ENCODE measurements at regions not wholly inside any gene's neighbourhood (a gene's known extent, or its start where the extent isn't known, plus 50 kb on each side); places are given as distances from the start of the nearest gene placed in this dataset.

DNA sequence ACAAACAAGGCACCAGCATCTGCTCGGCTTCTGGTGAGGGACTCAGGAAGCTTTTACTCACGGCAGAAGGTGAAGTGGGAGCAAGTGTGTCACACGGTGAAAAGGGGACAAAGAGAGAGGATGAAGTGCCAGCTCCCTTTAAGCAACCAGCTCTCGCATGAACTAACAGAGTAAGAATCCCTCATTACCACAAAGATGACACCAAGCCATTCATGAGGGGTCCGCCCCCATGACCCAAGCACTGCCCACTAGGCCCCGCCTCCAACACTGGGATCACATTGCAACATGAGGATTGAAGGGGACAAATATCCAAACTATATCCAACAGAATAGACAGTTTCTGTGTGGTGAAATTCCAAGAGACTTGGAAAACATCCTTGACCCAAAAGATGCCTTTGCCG is 198.2 kb upstream of the POU2AF2 start:
- Mint-ChIP-seq H3K27me3 (ENCODE audit: low read depth) (no peaks in the 10 kb centered on the region), H3K4me1 (ENCODE audit: low read depth) (no peaks in the 10 kb centered on the region), H3K36me3 (ENCODE audit: low read depth) (no peaks in the 10 kb centered on the region), H3K27ac (no peak overlapping the region), H3K9me3 (ENCODE audit: insufficient read depth) (no peaks in the 10 kb centered on the region), H3K4me3 (no peak overlapping the region)
- POLR2A ChIA-PET, result no interaction called here
- CTCF ChIA-PET, result no interaction called here
- ATAC-seq, result no peak
- DNase-seq, result no peak

DNA sequence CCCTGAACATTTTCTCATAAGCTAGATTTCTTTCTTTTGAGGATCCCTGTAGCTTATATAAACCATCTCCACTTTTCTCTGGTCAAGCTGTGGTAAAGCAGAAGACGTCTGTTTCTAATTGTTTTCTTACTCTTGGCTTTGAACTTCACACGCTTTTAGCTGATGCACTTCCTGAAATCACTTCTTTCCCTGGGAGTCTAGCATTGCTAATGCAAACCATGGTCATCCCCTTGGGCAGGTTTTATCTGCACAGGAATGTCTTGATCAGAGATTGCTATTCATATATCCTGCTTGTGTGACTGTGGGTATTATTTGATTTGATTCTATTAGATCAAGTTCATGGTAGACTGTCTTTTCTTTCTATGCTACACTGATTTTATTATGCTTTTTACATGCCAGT is 199.2 kb upstream of the POU2AF2 start:
- no peaks in the 10 kb centered on the region for H3K9me3 Mint-ChIP-seq (ENCODE audit: insufficient read depth)
- ATAC-seq (no peak), DNase-seq (no peak)
- H3K36me3 Mint-ChIP-seq (ENCODE audit: low read depth), result no peaks in the 10 kb centered on the region
- POLR2A ChIA-PET, result no interaction called here
- CTCF ChIA-PET, result interaction anchor here (0.7 kb wide), 1 partner anchor 15 kb away, joined by 3 read pairs; no protein-coding TSS in a partner anchor
- no peaks in the 10 kb centered on the region for H3K4me1 Mint-ChIP-seq (ENCODE audit: low read depth)
- no peak overlapping the region for H3K27ac Mint-ChIP-seq
- H3K27me3 Mint-ChIP-seq (ENCODE audit: low read depth), result no peaks in the 10 kb centered on the region
- H3K4me3 Mint-ChIP-seq, result no peak overlapping the region

- ATAC-seq (no peak), DNase-seq (no peak)
- Mint-ChIP-seq H3K27me3 (ENCODE audit: low read depth) (no peaks in the 10 kb centered on the region), H3K36me3 (ENCODE audit: low read depth) (no peaks in the 10 kb centered on the region), H3K4me3 (no peak overlapping the region), H3K4me1 (ENCODE audit: low read depth) (no peaks in the 10 kb centered on the region), H3K27ac (no peak overlapping the region), H3K9me3 (ENCODE audit: insufficient read depth) (no peaks in the 10 kb centered on the region)
- ChIA-PET POLR2A (no interaction called here), CTCF (interaction anchor here (0.7 kb wide), 1 partner anchor 15 kb away, joined by 3 read pairs; no protein-coding TSS in a partner anchor)
These were observed 199.7 kb upstream of the POU2AF2 start for GRCh38 chr11:111045874-111046273.

GRCh38 chr11:111045407-111045803 is 200.1 kb upstream of the POU2AF2 start:
- no peaks in the 10 kb centered on the region for H3K27me3 Mint-ChIP-seq (ENCODE audit: low read depth)
- no peaks in the 10 kb centered on the region for H3K4me1 Mint-ChIP-seq (ENCODE audit: low read depth)
- H3K4me3 Mint-ChIP-seq, result no peak overlapping the region
- ChIA-PET POLR2A (no interaction called here), CTCF (interaction anchor here (0.7 kb wide), 1 partner anchor 14 kb away, joined by 3 read pairs; no protein-coding TSS in a partner anchor)
- no peak for ATAC-seq
- DNase-seq, result no peak
- H3K9me3 Mint-ChIP-seq (ENCODE audit: insufficient read depth), result no peaks in the 10 kb centered on the region
- H3K36me3 Mint-ChIP-seq (ENCODE audit: low read depth), result no peaks in the 10 kb centered on the region
- H3K27ac Mint-ChIP-seq, result no peak overlapping the region

DNA sequence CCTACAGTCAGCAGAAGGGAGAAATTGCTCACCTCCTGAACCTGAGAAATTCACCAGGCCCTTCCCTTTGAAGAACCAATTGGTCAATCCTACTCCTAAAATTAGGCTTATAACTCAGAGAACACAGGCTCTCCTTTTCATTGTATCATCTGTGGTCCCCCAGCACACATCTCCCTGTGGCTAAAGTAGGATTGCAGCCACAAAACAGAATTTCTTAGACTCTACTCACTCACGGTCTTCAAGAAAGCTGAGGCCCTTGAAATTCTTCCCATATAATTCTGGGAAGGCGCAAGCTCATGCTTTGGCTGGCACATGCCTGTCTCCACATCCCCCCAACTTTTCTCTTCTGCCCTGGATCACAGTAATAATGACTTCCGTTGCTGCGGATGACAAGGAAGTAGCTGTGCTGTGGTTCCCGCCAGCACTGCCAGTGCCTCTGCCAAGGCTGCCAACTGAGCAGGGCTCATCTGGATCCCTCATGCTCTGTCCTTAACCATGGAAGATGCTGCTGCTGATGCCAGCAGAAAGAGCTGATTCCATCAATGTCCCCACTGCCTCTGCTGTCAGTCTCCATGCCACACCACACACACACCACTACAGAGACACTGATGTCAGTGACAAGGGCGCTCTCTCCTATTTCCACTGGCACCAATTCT is 200.6 kb upstream of the POU2AF2 start:
- Mint-ChIP-seq H3K4me1 (ENCODE audit: low read depth) (no peaks in the 10 kb centered on the region), H3K4me3 (no peak overlapping the region), H3K27ac (no peak overlapping the region), H3K27me3 (ENCODE audit: low read depth) (no peaks in the 10 kb centered on the region), H3K36me3 (ENCODE audit: low read depth) (no peaks in the 10 kb centered on the region), H3K9me3 (ENCODE audit: insufficient read depth) (no peaks in the 10 kb centered on the region)
- DNase-seq, result no peak
- ChIA-PET CTCF (no interaction called here), POLR2A (no interaction called here)
- ATAC-seq, result no peak

DNA sequence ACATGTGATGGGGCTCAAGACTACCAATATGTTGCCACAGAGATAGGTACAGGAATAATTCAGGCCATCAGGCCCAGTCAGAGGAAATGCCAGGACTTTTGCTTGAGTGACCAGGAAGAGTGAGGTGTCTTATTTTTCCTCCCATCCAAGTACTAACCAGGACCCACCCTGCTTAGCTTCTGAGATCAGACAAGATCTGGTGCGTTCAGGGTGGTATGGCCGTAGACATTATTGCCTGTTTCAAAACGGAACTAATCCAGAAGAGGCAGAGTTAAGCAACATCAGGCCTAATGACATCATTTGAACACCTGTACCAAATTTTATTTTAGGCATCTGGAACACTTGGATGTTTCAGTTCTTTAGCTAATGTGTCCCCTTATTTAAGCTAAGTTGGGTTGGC is 205.5 kb upstream of the POU2AF2 start:
- CTCF ChIA-PET, result interaction anchor here (0.6 kb wide), 1 partner anchor 60 kb away, joined by 3 read pairs; no protein-coding TSS in a partner anchor
- POLR2A ChIA-PET, result no interaction called here
- H3K36me3 Mint-ChIP-seq (ENCODE audit: low read depth), result no peaks in the 10 kb centered on the region
- H3K4me1 Mint-ChIP-seq (ENCODE audit: low read depth), result no peaks in the 10 kb centered on the region
- DNase-seq (no peak), ATAC-seq (no peak)
- H3K4me3 Mint-ChIP-seq, result no peak overlapping the region
- H3K9me3 Mint-ChIP-seq (ENCODE audit: insufficient read depth), result no peaks in the 10 kb centered on the region
- H3K27ac Mint-ChIP-seq, result no peak overlapping the region
- H3K27me3 Mint-ChIP-seq (ENCODE audit: low read depth), result no peaks in the 10 kb centered on the region

GRCh38 chr11:111035746-111036145 is 209.8 kb upstream of the POU2AF2 start:
- Mint-ChIP-seq H3K36me3 (ENCODE audit: low read depth) (no peaks in the 10 kb centered on the region), H3K27ac (no peak overlapping the region), H3K4me3 (no peak overlapping the region), H3K9me3 (ENCODE audit: insufficient read depth) (no peaks in the 10 kb centered on the region), H3K4me1 (ENCODE audit: low read depth) (no peaks in the 10 kb centered on the region), H3K27me3 (ENCODE audit: low read depth) (no peaks in the 10 kb centered on the region)
- DNase-seq (no peak), ATAC-seq (no peak)
- ChIA-PET CTCF (no interaction called here), POLR2A (no interaction called here)

DNA sequence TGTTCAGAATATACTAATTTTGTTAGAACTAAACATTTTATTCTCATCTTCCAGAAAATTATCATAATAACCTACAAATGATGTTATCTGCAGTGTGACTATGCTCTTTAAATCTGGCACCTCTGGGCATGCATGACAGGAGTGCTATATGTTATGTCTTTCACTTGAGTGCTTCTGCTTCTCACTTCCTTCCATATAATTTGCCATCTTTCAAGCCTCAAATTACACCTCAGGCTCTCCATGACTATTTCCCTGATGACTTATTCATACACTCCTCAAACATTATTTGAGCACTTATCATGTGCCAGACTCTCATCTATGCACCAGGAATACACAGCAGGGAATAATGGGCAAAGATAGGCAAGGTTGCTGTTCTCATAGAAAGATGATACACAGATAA is 219.3 kb upstream of the POU2AF2 start:
- ChIA-PET POLR2A (no interaction called here), CTCF (no interaction called here)
- H3K9me3 Mint-ChIP-seq (ENCODE audit: insufficient read depth), result no peaks in the 10 kb centered on the region
- no peak overlapping the region for H3K4me3 Mint-ChIP-seq
- DNase-seq, result no peak
- H3K27me3 Mint-ChIP-seq (ENCODE audit: low read depth), result peaks cover 6% of the 10 kb centered on the region
- ATAC-seq, result no peak
- H3K36me3 Mint-ChIP-seq (ENCODE audit: low read depth), result no peaks in the 10 kb centered on the region
- no peak overlapping the region for H3K27ac Mint-ChIP-seq
- H3K4me1 Mint-ChIP-seq (ENCODE audit: low read depth), result no peaks in the 10 kb centered on the region

DNA sequence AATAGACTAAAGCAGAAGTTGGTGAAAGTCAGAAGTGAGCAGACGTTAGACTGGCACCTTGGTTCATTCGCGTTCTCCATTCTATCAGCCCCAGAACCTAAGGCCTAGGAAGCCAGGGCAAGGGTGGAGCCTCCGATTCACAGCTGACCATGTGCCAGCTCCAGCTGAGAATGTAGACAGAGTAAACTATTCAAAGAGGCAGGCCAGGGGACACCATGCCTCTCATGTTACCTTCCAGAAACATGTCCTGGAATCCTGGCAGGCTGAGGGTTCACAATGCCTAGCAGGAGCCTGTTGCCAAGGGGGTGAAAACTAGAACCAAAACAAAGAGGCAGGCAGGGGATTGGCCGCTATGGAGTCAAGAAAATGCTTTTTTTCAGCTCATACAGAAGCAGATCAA is 224.4 kb upstream of the POU2AF2 start:
- DNase-seq, result no peak
- Mint-ChIP-seq H3K4me3 (no peak overlapping the region), H3K9me3 (ENCODE audit: insufficient read depth) (no peaks in the 10 kb centered on the region), H3K27ac (no peak overlapping the region), H3K36me3 (ENCODE audit: low read depth) (no peaks in the 10 kb centered on the region), H3K4me1 (ENCODE audit: low read depth) (no peaks in the 10 kb centered on the region), H3K27me3 (ENCODE audit: low read depth) (peaks cover 4% of the 10 kb centered on the region)
- no peak for ATAC-seq
- ChIA-PET CTCF (no interaction called here), POLR2A (no interaction called here)

GRCh38 chr11:111019871-111020670 is 225.5 kb upstream of the POU2AF2 start:
- no peak for ATAC-seq
- Mint-ChIP-seq H3K9me3 (ENCODE audit: insufficient read depth) (no peaks in the 10 kb centered on the region), H3K36me3 (ENCODE audit: low read depth) (no peaks in the 10 kb centered on the region), H3K4me1 (ENCODE audit: low read depth) (no peaks in the 10 kb centered on the region), H3K27ac (no peak overlapping the region), H3K4me3 (no peak overlapping the region), H3K27me3 (ENCODE audit: low read depth) (peaks cover 2% of the 10 kb centered on the region)
- CTCF ChIA-PET, result no interaction called here
- POLR2A ChIA-PET, result no interaction called here
- DNase-seq, result no peak

GRCh38 chr11:111019451-111019850 is 226.1 kb upstream of the POU2AF2 start:
- no peak overlapping the region for H3K4me3 Mint-ChIP-seq
- H3K27ac Mint-ChIP-seq, result no peak overlapping the region
- H3K9me3 Mint-ChIP-seq (ENCODE audit: insufficient read depth), result no peaks in the 10 kb centered on the region
- DNase-seq (no peak), ATAC-seq (no peak)
- ChIA-PET POLR2A (no interaction called here), CTCF (no interaction called here)
- H3K36me3 Mint-ChIP-seq (ENCODE audit: low read depth), result no peaks in the 10 kb centered on the region
- H3K27me3 Mint-ChIP-seq (ENCODE audit: low read depth), result peaks cover 2% of the 10 kb centered on the region
- H3K4me1 Mint-ChIP-seq (ENCODE audit: low read depth), result no peaks in the 10 kb centered on the region

- Mint-ChIP-seq H3K4me3 (no peak overlapping the region), H3K9me3 (ENCODE audit: insufficient read depth) (no peaks in the 10 kb centered on the region), H3K27ac (no peak overlapping the region), H3K4me1 (ENCODE audit: low read depth) (no peaks in the 10 kb centered on the region), H3K27me3 (ENCODE audit: low read depth) (peaks cover 6% of the 10 kb centered on the region), H3K36me3 (ENCODE audit: low read depth) (no peaks in the 10 kb centered on the region)
- ChIA-PET POLR2A (no interaction called here), CTCF (no interaction called here)
- no peak for ATAC-seq
- no peak for DNase-seq
These were observed 227.0 kb upstream of the POU2AF2 start for GRCh38 chr11:111018566-111018965.
